ENCODE measurements at regions not wholly inside any gene's neighbourhood (a gene's known extent, or its start where the extent isn't known, plus 50 kb on each side); places are given as distances from the start of the nearest gene placed in this dataset.
"Not testable (repeated sequence)": the region's sequence is repeated elsewhere in the genome, so short reads cannot be mapped to it uniquely, and the experiment has no call there.

GRCh38 chr10:8656261-8656660, 601.8 kb downstream of the GATA3 start:
- Histone ChIP-seq H3K9me3 (ENCODE audit: control insufficient read depth in 2 of 2, insufficient read depth in 1 of 2, low read length in 1 of 2) (no peaks in the 10 kb centered on the region), H3K27me3 (ENCODE audit: control insufficient read depth in 2 of 2, insufficient read depth in 1 of 2, low read length in 1 of 2) (no peaks in the 10 kb centered on the region), H3K36me3 (ENCODE audit: control insufficient read depth in 2 of 2, insufficient read depth in 2 of 2, low read length in 1 of 2) (no peaks in the 10 kb centered on the region), H3K4me3 (ENCODE audit: low read length in 2 of 2) (no peak overlapping the region), H3K4me1 (ENCODE audit: control insufficient read depth in 2 of 2, insufficient read depth in 2 of 2, low read length in 2 of 2) (no peaks in the 10 kb centered on the region), H3K27ac (ENCODE audit: low read depth in 1 of 2, low read length in 1 of 2) (no peak overlapping the region)
- WGBS: 94% methylated on average over 4 of the region's 4 CpGs
- DNase-seq (ENCODE audit: low read depth in 6 of 9, low spot score in 9 of 9): no peak

- Histone ChIP-seq H3K36me3 (ENCODE audit: control insufficient read depth in 2 of 2, insufficient read depth in 2 of 2, low read length in 1 of 2) (no peaks in the 10 kb centered on the region), H3K27me3 (ENCODE audit: control insufficient read depth in 2 of 2, insufficient read depth in 1 of 2, low read length in 1 of 2) (no peaks in the 10 kb centered on the region), H3K4me3 (ENCODE audit: low read length in 2 of 2) (no peak overlapping the region), H3K9me3 (ENCODE audit: control insufficient read depth in 2 of 2, insufficient read depth in 1 of 2, low read length in 1 of 2) (no peaks in the 10 kb centered on the region), H3K4me1 (ENCODE audit: control insufficient read depth in 2 of 2, insufficient read depth in 2 of 2, low read length in 2 of 2) (no peaks in the 10 kb centered on the region), H3K27ac (ENCODE audit: low read depth in 1 of 2, low read length in 1 of 2) (no peak overlapping the region)
- DNase-seq (ENCODE audit: low read depth in 6 of 9, low spot score in 9 of 9): no peak
- 91% methylated on average over 2 of the region's 2 CpGs for WGBS
These were observed 605.5 kb downstream of the GATA3 start for GRCh38 chr10:8659982-8660381.

- no peaks in the 10 kb centered on the region for H3K9me3 ChIP-seq (ENCODE audit: control insufficient read depth in 2 of 2, insufficient read depth in 1 of 2, low read length in 1 of 2)
- no peaks in the 10 kb centered on the region for H3K4me1 ChIP-seq (ENCODE audit: control insufficient read depth in 2 of 2, insufficient read depth in 2 of 2, low read length in 2 of 2)
- 94% methylated on average over 3 of the region's 3 CpGs for WGBS
- no peaks in the 10 kb centered on the region for H3K27me3 ChIP-seq (ENCODE audit: control insufficient read depth in 2 of 2, insufficient read depth in 1 of 2, low read length in 1 of 2)
- H3K27ac ChIP-seq (ENCODE audit: low read depth in 1 of 2, low read length in 1 of 2): no peak overlapping the region
- DNase-seq (ENCODE audit: low read depth in 6 of 9, low spot score in 9 of 9): no peak
- no peaks in the 10 kb centered on the region for H3K36me3 ChIP-seq (ENCODE audit: control insufficient read depth in 2 of 2, insufficient read depth in 2 of 2, low read length in 1 of 2)
- H3K4me3 ChIP-seq (ENCODE audit: low read length in 2 of 2): no peak overlapping the region
These were observed 607.4 kb downstream of the GATA3 start for GRCh38 chr10:8661886-8662285.

- no peaks in the 10 kb centered on the region for H3K27me3 ChIP-seq (ENCODE audit: control insufficient read depth in 2 of 2, insufficient read depth in 1 of 2, low read length in 1 of 2)
- 86% methylated on average over 2 of the region's 2 CpGs for WGBS
- no peaks in the 10 kb centered on the region for H3K4me1 ChIP-seq (ENCODE audit: control insufficient read depth in 2 of 2, insufficient read depth in 2 of 2, low read length in 2 of 2)
These were observed 608.6 kb downstream of the GATA3 start for GRCh38 chr10:8663131-8663530.

GRCh38 chr10:8665322-8665721, 610.8 kb downstream of the GATA3 start:
- Histone ChIP-seq H3K4me3 (ENCODE audit: low read length in 2 of 2) (no peak overlapping the region), H3K36me3 (ENCODE audit: control insufficient read depth in 2 of 2, insufficient read depth in 2 of 2, low read length in 1 of 2) (no peaks in the 10 kb centered on the region), H3K27ac (ENCODE audit: low read depth in 1 of 2, low read length in 1 of 2) (no peak overlapping the region), H3K4me1 (ENCODE audit: control insufficient read depth in 2 of 2, insufficient read depth in 2 of 2, low read length in 2 of 2) (no peaks in the 10 kb centered on the region), H3K27me3 (ENCODE audit: control insufficient read depth in 2 of 2, insufficient read depth in 1 of 2, low read length in 1 of 2) (no peaks in the 10 kb centered on the region), H3K9me3 (ENCODE audit: control insufficient read depth in 2 of 2, insufficient read depth in 1 of 2, low read length in 1 of 2) (peaks cover 1 to 4% of the 10 kb centered on the region in 2 donors)
- DNase-seq (ENCODE audit: low read depth in 6 of 9, low spot score in 9 of 9): no peak
- 95% methylated on average over 2 of the region's 2 CpGs for WGBS

More at GRCh38 chr10:8663131-8663530, 608.6 kb downstream of the GATA3 start:
- H3K4me3 ChIP-seq (ENCODE audit: low read length in 2 of 2): no peak overlapping the region
- H3K36me3 ChIP-seq (ENCODE audit: control insufficient read depth in 2 of 2, insufficient read depth in 2 of 2, low read length in 1 of 2): no peaks in the 10 kb centered on the region
- DNase-seq (ENCODE audit: low read depth in 6 of 9, low spot score in 9 of 9): no peak
- peaks cover 1 to 4% of the 10 kb centered on the region in 2 donors for H3K9me3 ChIP-seq (ENCODE audit: control insufficient read depth in 2 of 2, insufficient read depth in 1 of 2, low read length in 1 of 2)
- H3K27ac ChIP-seq (ENCODE audit: low read depth in 1 of 2, low read length in 1 of 2): no peak overlapping the region

- H3K9me3 ChIP-seq (ENCODE audit: control insufficient read depth in 2 of 2, insufficient read depth in 1 of 2, low read length in 1 of 2): peaks cover 1 to 4% of the 10 kb centered on the region in 2 donors
- H3K27me3 ChIP-seq (ENCODE audit: control insufficient read depth in 2 of 2, insufficient read depth in 1 of 2, low read length in 1 of 2): no peaks in the 10 kb centered on the region
- H3K27ac ChIP-seq (ENCODE audit: low read depth in 1 of 2, low read length in 1 of 2): no peak overlapping the region
- no peaks in the 10 kb centered on the region for H3K36me3 ChIP-seq (ENCODE audit: control insufficient read depth in 2 of 2, insufficient read depth in 2 of 2, low read length in 1 of 2)
- 97% methylated on average over 2 of the region's 2 CpGs for WGBS
- H3K4me3 ChIP-seq (ENCODE audit: low read length in 2 of 2): no peak overlapping the region
- DNase-seq (ENCODE audit: low read depth in 6 of 9, low spot score in 9 of 9): no peak
- no peaks in the 10 kb centered on the region for H3K4me1 ChIP-seq (ENCODE audit: control insufficient read depth in 2 of 2, insufficient read depth in 2 of 2, low read length in 2 of 2)
These were observed 616.0 kb downstream of the GATA3 start for GRCh38 chr10:8670461-8670860.

GRCh38 chr10:8674230-8674629, 619.7 kb downstream of the GATA3 start:
- no peak for DNase-seq (ENCODE audit: low read depth in 6 of 9, low spot score in 9 of 9)
- no peaks in the 10 kb centered on the region for H3K4me1 ChIP-seq (ENCODE audit: control insufficient read depth in 2 of 2, insufficient read depth in 2 of 2, low read length in 2 of 2)
- H3K27me3 ChIP-seq (ENCODE audit: control insufficient read depth in 2 of 2, insufficient read depth in 1 of 2, low read length in 1 of 2): no peaks in the 10 kb centered on the region
- H3K36me3 ChIP-seq (ENCODE audit: control insufficient read depth in 2 of 2, insufficient read depth in 2 of 2, low read length in 1 of 2): no peaks in the 10 kb centered on the region
- H3K4me3 ChIP-seq (ENCODE audit: low read length in 2 of 2): no peak overlapping the region
- 91% methylated on average over 3 of the region's 3 CpGs for WGBS
- no peak overlapping the region for H3K27ac ChIP-seq (ENCODE audit: low read depth in 1 of 2, low read length in 1 of 2)
- H3K9me3 ChIP-seq (ENCODE audit: control insufficient read depth in 2 of 2, insufficient read depth in 1 of 2, low read length in 1 of 2): no peaks in the 10 kb centered on the region

- no peak overlapping the region for H3K4me3 ChIP-seq (ENCODE audit: low read length in 2 of 2)
- no peak overlapping the region for H3K27ac ChIP-seq (ENCODE audit: low read depth in 1 of 2, low read length in 1 of 2)
- 91% methylated on average over 6 of the region's 6 CpGs for WGBS
- no peak for DNase-seq (ENCODE audit: low read depth in 6 of 9, low spot score in 9 of 9)
- H3K27me3 ChIP-seq (ENCODE audit: control insufficient read depth in 2 of 2, insufficient read depth in 1 of 2, low read length in 1 of 2): no peaks in the 10 kb centered on the region
- H3K9me3 ChIP-seq (ENCODE audit: control insufficient read depth in 2 of 2, insufficient read depth in 1 of 2, low read length in 1 of 2): no peaks in the 10 kb centered on the region
- no peaks in the 10 kb centered on the region for H3K4me1 ChIP-seq (ENCODE audit: control insufficient read depth in 2 of 2, insufficient read depth in 2 of 2, low read length in 2 of 2)
- no peaks in the 10 kb centered on the region for H3K36me3 ChIP-seq (ENCODE audit: control insufficient read depth in 2 of 2, insufficient read depth in 2 of 2, low read length in 1 of 2)
These were observed 623.2 kb downstream of the GATA3 start for GRCh38 chr10:8677642-8678041.

- not testable (repeated sequence) for H3K4me1 ChIP-seq (ENCODE audit: control insufficient read depth in 2 of 2, insufficient read depth in 2 of 2, low read length in 2 of 2); H3K36me3 ChIP-seq (ENCODE audit: control insufficient read depth in 2 of 2, insufficient read depth in 2 of 2, low read length in 1 of 2); H3K4me3 ChIP-seq (ENCODE audit: low read length in 2 of 2); DNase-seq (ENCODE audit: low read depth in 6 of 9, low spot score in 9 of 9); H3K9me3 ChIP-seq (ENCODE audit: control insufficient read depth in 2 of 2, insufficient read depth in 1 of 2, low read length in 1 of 2); H3K27ac ChIP-seq (ENCODE audit: low read depth in 1 of 2, low read length in 1 of 2); H3K27me3 ChIP-seq (ENCODE audit: control insufficient read depth in 2 of 2, insufficient read depth in 1 of 2, low read length in 1 of 2)
- 98% methylated on average over 3 of the region's 3 CpGs for WGBS
These were observed 630.4 kb downstream of the GATA3 start for GRCh38 chr10:8684916-8685315.

GRCh38 chr10:8688881-8689280, 634.4 kb downstream of the GATA3 start:
- H3K9me3 ChIP-seq (ENCODE audit: control insufficient read depth in 2 of 2, insufficient read depth in 1 of 2, low read length in 1 of 2): no peaks in the 10 kb centered on the region
- no peak for DNase-seq (ENCODE audit: low read depth in 6 of 9, low spot score in 9 of 9)
- 90% methylated on average over 4 of the region's 4 CpGs for WGBS
- H3K27ac ChIP-seq (ENCODE audit: low read depth in 1 of 2, low read length in 1 of 2): no peak overlapping the region
- no peaks in the 10 kb centered on the region for H3K27me3 ChIP-seq (ENCODE audit: control insufficient read depth in 2 of 2, insufficient read depth in 1 of 2, low read length in 1 of 2)
- no peaks in the 10 kb centered on the region for H3K4me1 ChIP-seq (ENCODE audit: control insufficient read depth in 2 of 2, insufficient read depth in 2 of 2, low read length in 2 of 2)
- no peaks in the 10 kb centered on the region for H3K36me3 ChIP-seq (ENCODE audit: control insufficient read depth in 2 of 2, insufficient read depth in 2 of 2, low read length in 1 of 2)
- no peak overlapping the region for H3K4me3 ChIP-seq (ENCODE audit: low read length in 2 of 2)
